ENCODE measurements at regions not wholly inside any gene's neighbourhood (a gene's known extent, or its start where the extent isn't known, plus 50 kb on each side); places are given as distances from the start of the nearest gene placed in this dataset.

DNA sequence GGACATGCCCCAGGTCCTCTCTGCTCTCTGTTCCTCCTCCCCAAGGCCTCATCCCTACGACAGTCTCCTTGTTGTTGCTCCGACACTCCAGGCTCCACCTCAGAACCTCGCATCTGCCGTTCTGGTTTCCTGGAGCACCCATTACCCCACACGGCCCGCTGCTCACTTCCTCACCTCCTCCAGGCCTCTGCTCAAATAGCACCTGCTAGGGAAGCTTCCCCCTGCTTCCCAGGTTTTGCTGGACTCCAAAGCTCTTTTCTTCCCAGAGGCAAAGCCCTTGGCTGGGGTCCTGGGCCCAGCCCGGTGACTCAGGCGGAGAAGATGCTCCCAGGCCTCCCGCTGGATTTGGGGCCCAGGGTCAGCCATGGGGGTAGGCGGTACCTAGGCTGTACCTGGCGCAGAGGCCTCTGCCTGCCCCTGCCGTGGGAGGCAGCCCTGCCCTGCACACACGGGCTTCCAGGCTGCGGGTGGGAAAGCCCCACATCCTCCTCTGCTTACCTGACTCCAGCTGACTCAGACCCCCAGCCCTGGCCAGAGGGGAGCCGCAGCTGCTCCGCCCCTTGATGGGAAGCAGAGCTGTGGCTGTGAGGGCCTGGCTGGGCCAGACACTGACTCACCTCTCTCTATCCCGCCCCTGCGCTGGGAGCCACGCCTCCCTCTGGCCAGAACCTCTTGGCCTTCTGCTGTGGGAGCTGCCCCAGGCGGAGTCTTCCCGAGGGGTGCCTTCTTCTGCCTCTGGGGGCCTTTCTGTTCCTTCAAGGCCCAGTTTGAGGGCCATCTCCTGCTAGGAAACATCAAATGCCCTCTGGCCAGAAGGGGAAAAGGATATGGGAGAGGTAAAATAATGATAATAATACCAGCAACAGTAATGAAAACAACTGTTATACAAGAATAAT lies 130.5 kb downstream of the CEBPB start:
- no TSS peak for BruUV-seq (replicated peaks)
- no peaks in the 10 kb centered on the region for H4K20me1 ChIP-seq (replicated peaks; ENCODE audit: control insufficient read depth, extremely low read depth, insufficient read depth, low read length)
- H3K4me2 ChIP-seq (ENCODE audit: insufficient read depth, low read length), result no peak overlapping the region
- H2AFZ ChIP-seq (ENCODE audit: low read depth, low read length), result peak overlapping the region; percentile 8
- no peak overlapping the region for H3K4me3 ChIP-seq (replicated peaks in 1 of 3; ENCODE audit: insufficient read depth in 1 of 3, low read depth in 1 of 3, low read length in 3 of 3)
- POLR2A ChIA-PET, result no interaction called here
- H3K9me1 ChIP-seq (replicated peaks; ENCODE audit: control insufficient read depth, extremely low read depth, insufficient read depth, low read length), result no peaks in the 10 kb centered on the region
- DNase-seq (ENCODE audit: low read depth, low spot score) (peak; percentile 74), FAIRE-seq (peak; percentile 63)
- TF ChIP-seq POLR2AphosphoS5 (IDR thresholded peaks at IDR 0.05; ENCODE audit: insufficient read depth, low read depth, low read length) (no peak), GATA2 (IDR thresholded peaks at IDR 0.05; ENCODE audit: insufficient read depth, insufficient read length, low read depth, low read length) (no peak)
- H3K27me3 ChIP-seq (ENCODE audit: control insufficient read depth in 2 of 2, insufficient read depth in 2 of 2, low read length in 2 of 2), result peaks cover 8 to 12% of the 10 kb centered on the region in 2 experiments
- intact Hi-C loops (cut with micrococcal nuclease) (no loop called here), dilution Hi-C loops (cut with MboI; ENCODE audit: extremely low pct_ligation_motif_present, low sequenced_read_pairs) (no loop called here)
- no peaks in the 10 kb centered on the region for H3K36me3 ChIP-seq (ENCODE audit: control insufficient read depth in 2 of 2, extremely low read depth in 1 of 2, insufficient read depth in 2 of 2, low read length in 2 of 2)
- H3K27ac ChIP-seq (ENCODE audit: insufficient read depth, low read depth, low read length), result no peak overlapping the region
- no peaks in the 10 kb centered on the region for H3K4me1 ChIP-seq (ENCODE audit: control insufficient read depth, extremely low read depth, insufficient read depth, low read length)
- H3K9ac ChIP-seq (replicated peaks; ENCODE audit: extremely low read depth, insufficient read depth, low read length), result no peak overlapping the region
- CTCF ChIA-PET, result interaction anchor here (1.3 kb wide), 1 partner anchor 24 kb away, joined by 3 read pairs; no protein-coding TSS in a partner anchor
- H3K9me3 ChIP-seq (replicated peaks; ENCODE audit: control insufficient read depth, insufficient read depth, low read length), result no peaks in the 10 kb centered on the region
- no peaks in the 10 kb centered on the region for H3K79me2 ChIP-seq (ENCODE audit: control insufficient read depth, insufficient read depth, low read length)

DNA sequence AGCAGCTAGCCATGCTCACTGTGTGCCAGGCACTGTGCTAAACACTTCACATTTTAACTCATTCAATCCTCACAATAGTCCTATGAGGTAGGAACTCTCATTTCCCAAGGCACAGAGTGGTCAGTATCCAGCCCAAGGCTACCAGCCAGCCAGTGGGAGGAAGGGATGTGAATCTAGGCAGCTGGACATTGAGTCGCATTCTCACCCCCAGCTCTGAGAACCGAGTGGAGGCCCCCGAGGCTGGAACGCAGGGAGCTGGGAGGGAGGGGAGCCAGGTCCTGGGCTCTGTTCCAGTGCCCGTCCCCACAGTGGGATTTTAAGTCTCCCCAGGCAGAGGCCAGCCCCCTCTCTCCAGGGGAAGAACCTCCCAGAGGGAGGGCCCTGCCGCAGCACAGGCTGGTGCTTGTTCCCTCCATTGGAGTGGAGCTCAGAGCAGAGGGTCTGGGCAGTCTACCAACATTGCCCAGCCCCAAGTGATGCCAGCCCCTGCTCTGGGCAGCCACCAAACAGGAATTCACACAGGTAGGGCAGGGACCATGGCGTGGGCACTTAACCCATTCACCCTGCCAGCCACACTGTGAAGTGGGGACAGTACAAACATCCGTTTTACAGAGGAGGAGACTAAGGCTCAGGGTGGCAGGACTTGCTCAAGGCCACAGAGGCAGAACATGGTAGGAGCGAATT lies 131.3 kb downstream of the CEBPB start:
- FAIRE-seq, result no peak
- CTCF ChIA-PET, result interaction anchor here (1.3 kb wide), 1 partner anchor 24 kb away, joined by 3 read pairs; no protein-coding TSS in a partner anchor
- Histone ChIP-seq H3K27me3 (ENCODE audit: control insufficient read depth in 2 of 2, insufficient read depth in 2 of 2, low read length in 2 of 2) (peaks cover 8 to 10% of the 10 kb centered on the region in 2 experiments), H3K79me2 (ENCODE audit: control insufficient read depth, insufficient read depth, low read length) (no peaks in the 10 kb centered on the region), H3K4me3 (replicated peaks in 1 of 3; ENCODE audit: insufficient read depth in 1 of 3, low read depth in 1 of 3, low read length in 3 of 3) (no peak overlapping the region), H3K9me3 (replicated peaks; ENCODE audit: control insufficient read depth, insufficient read depth, low read length) (no peaks in the 10 kb centered on the region), H4K20me1 (replicated peaks; ENCODE audit: control insufficient read depth, extremely low read depth, insufficient read depth, low read length) (no peaks in the 10 kb centered on the region), H3K4me2 (ENCODE audit: insufficient read depth, low read length) (no peak overlapping the region), H3K9me1 (replicated peaks; ENCODE audit: control insufficient read depth, extremely low read depth, insufficient read depth, low read length) (no peaks in the 10 kb centered on the region), H3K4me1 (ENCODE audit: control insufficient read depth, extremely low read depth, insufficient read depth, low read length) (no peaks in the 10 kb centered on the region), H3K36me3 (ENCODE audit: control insufficient read depth in 2 of 2, extremely low read depth in 1 of 2, insufficient read depth in 2 of 2, low read length in 2 of 2) (no peaks in the 10 kb centered on the region), H3K27ac (ENCODE audit: insufficient read depth, low read depth, low read length) (no peak overlapping the region), H3K9ac (replicated peaks; ENCODE audit: extremely low read depth, insufficient read depth, low read length) (no peak overlapping the region), H2AFZ (ENCODE audit: low read depth, low read length) (peak overlapping the region; percentile 8)
- POLR2A ChIA-PET, result no interaction called here
- dilution Hi-C loops (cut with MboI; ENCODE audit: extremely low pct_ligation_motif_present, low sequenced_read_pairs), result no loop called here
- BruUV-seq (replicated peaks), result no TSS peak
- DNase-seq (ENCODE audit: low read depth, low spot score), result no peak
- intact Hi-C loops (cut with micrococcal nuclease), result no loop called here
- TF ChIP-seq EZH2 (IDR thresholded peaks at IDR 0.05; ENCODE audit: borderline replicate concordance, low read depth, low read length, severe bottlenecking) (no peak), FOS (IDR thresholded peaks at IDR 0.05; ENCODE audit: borderline replicate concordance, insufficient read depth, low read length) (no peak)

Data from endothelial cell of umbilical vein (primary cell).